PC-3 (cell line): ENCODE measurements at regions not wholly inside any gene's neighbourhood (a gene's known extent, or its start where the extent isn't known, plus 50 kb on each side); places are given as distances from the start of the nearest gene placed in this dataset.

Experiments
- ATAC-seq: fragments of 200-7000 bp; cut with Tn5 transposase; 2 replicates; pipeline ENCODE4 v1.9.1; 2020; ENCODE audit warnings: mild to moderate bottlenecking, moderate library complexity
- BruUV-seq: library from RNA; stranded (reverse); fragments of 400-500 nt; replicated peaks from 2 replicates; lab custom pipeline; 2021; lab: Mats Ljungman, UMichigan
- CTCF ChIA-PET: fragments of 300-600 bp; sonication (Branson Sonifier 250); formaldehyde crosslinking; loops from one replicate; lab custom pipeline; 2022; ENCODE audit warnings: antibody characterized with exemption; lab: Charles Lee
- POLR2A ChIA-PET: fragments of 300-600 bp; sonication (Branson Sonifier 250); formaldehyde crosslinking; loops from one replicate; lab custom pipeline; 2022; ENCODE audit warnings: antibody characterized with exemption; ENCODE audit not compliant: unreplicated experiment; lab: Charles Lee
- DNase-seq: peaks from one replicate; pipeline ENCODE4 v3.0.0-alpha.2; 2015
- H2AFZ ChIP-seq: fragments of 300-600 bp; sonication (generic); 2 replicates; pipeline ENCODE4 v1.6.0; 2016; ENCODE audit warnings: antibody characterized with exemption, low read length
- H3F3A ChIP-seq: fragments of 300-600 bp; sonication (generic); one replicate; pipeline ENCODE4 v1.6.0; 2017; ENCODE audit warnings: antibody characterized with exemption, low read length, control low read depth, mild to moderate bottlenecking; ENCODE audit not compliant: unreplicated experiment
- H3K27ac ChIP-seq: fragments of 300-600 bp; sonication (generic); 2 replicates; pipeline ENCODE4 v1.5.1; 2016; ENCODE audit warnings: mild to moderate bottlenecking, low read length
- H3K27me3 ChIP-seq: fragments of 300-600 bp; sonication (generic); 2 replicates; pipeline ENCODE4 v1.6.1; 2016; ENCODE audit warnings: low read length, mixed read lengths
- H3K36me3 ChIP-seq: fragments of 300-600 bp; sonication (generic); 2 replicates; pipeline ENCODE4 v1.6.1; 2016; ENCODE audit warnings: low read depth, mixed run types, low read length, mixed read lengths
- H3K4me1 ChIP-seq: fragments of 300-600 bp; sonication (generic); 2 replicates; pipeline ENCODE4 v1.5.1; 2016; ENCODE audit warnings: low read length; ENCODE audit not compliant: insufficient read depth
- H3K4me2 ChIP-seq: fragments of 300-600 bp; sonication (generic); 2 replicates; pipeline ENCODE4 v1.6.0; 2016; ENCODE audit warnings: low read length
- H3K4me3 ChIP-seq: fragments of 300-600 bp; sonication (generic); 2 replicates; pipeline ENCODE4 v1.5.1; 2016; ENCODE audit warnings: mild to moderate bottlenecking, low read length, mixed read lengths
- H3K79me2 ChIP-seq: fragments of 300-600 bp; sonication (generic); 2 replicates; pipeline ENCODE4 v1.6.1; 2017; ENCODE audit warnings: low read length, mixed read lengths
- H3K9ac ChIP-seq: fragments of 300-600 bp; sonication (generic); 2 replicates; pipeline ENCODE4 v1.6.0; 2016; ENCODE audit warnings: mild to moderate bottlenecking, low read length
- H3K9me2 ChIP-seq: fragments of 300-600 bp; sonication (generic); replicated peaks from 2 replicates; pipeline ENCODE4 v1.6.1; 2016; ENCODE audit warnings: mixed run types, low read length, mixed read lengths
- H3K9me3 ChIP-seq: fragments of 300-600 bp; sonication (generic); 2 replicates; pipeline ENCODE4 v1.6.1; 2016; ENCODE audit warnings: low read length, mixed read lengths
- H4K20me1 ChIP-seq: fragments of 300-600 bp; sonication (generic); 2 replicates; pipeline ENCODE4 v1.6.1; 2016; ENCODE audit warnings: low read length, mixed read lengths
- EZH2 ChIP-seq: fragments of 300-600 bp; sonication (generic); IDR thresholded peaks from one replicate; pipeline ENCODE4 v1.6.1; 2017; ENCODE audit warnings: antibody characterized with exemption, mild to moderate bottlenecking, low read length; ENCODE audit not compliant: unreplicated experiment
- EZH2phosphoT487 ChIP-seq: fragments of 300-600 bp; sonication (generic); IDR thresholded peaks from 2 replicates; pipeline ENCODE4 v1.6.1; 2018; ENCODE audit warnings: mild to moderate bottlenecking, antibody characterized with exemption, low read length, borderline replicate concordance
- intact Hi-C: fragments of 100-400 bp; cut with micrococcal nuclease; formaldehyde crosslinking; loops from 2 replicates; pipeline ENCODE4 v1.9.0; 2023
- TF ChIP-seq, protein P1 (sequence below): fragments of 300-600 bp; sonication (generic); conservative IDR thresholded peaks from 2 replicates; pipeline ENCODE4 v1.5.1; 2017; ENCODE audit warnings: antibody characterized with exemption, low read depth, mild to moderate bottlenecking, low read length

DNA sequence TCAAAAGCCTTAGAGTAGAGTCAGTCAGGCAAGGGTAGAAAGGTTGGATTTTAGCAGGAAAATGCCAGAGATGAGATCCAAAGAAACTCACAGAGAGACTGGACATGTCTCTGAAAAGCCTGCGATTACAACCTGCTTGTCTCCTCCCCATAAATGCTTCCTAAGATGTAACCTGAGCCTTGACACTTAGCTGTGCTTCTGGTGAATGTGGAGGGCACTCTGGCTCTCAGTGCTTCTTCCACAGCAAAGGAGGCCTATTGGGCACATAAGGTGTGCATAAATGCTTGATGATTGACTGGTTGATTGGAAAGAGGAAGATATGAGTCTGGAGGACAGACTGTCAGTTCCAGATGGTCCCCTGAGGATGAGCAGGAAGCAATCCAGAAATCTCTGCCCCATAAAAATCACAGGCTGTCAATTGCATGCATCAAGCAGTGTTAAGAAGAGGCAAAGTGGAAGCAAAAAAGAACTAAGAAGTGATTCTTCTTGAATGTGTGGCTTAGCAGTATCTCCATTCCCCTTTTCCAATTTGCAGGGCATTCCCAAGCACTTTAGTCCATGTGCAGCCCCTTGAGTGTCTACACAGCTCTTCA, 236.2 kb upstream of the RRP15 start:
- H3K4me3 ChIP-seq: no peak overlapping the region
- TF ChIP-seq EZH2phosphoT487 (no peak), EZH2 (no peak)
- TF ChIP-seq, protein P1, sequence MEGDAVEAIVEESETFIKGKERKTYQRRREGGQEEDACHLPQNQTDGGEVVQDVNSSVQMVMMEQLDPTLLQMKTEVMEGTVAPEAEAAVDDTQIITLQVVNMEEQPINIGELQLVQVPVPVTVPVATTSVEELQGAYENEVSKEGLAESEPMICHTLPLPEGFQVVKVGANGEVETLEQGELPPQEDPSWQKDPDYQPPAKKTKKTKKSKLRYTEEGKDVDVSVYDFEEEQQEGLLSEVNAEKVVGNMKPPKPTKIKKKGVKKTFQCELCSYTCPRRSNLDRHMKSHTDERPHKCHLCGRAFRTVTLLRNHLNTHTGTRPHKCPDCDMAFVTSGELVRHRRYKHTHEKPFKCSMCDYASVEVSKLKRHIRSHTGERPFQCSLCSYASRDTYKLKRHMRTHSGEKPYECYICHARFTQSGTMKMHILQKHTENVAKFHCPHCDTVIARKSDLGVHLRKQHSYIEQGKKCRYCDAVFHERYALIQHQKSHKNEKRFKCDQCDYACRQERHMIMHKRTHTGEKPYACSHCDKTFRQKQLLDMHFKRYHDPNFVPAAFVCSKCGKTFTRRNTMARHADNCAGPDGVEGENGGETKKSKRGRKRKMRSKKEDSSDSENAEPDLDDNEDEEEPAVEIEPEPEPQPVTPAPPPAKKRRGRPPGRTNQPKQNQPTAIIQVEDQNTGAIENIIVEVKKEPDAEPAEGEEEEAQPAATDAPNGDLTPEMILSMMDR: no peak
- peak; percentile 55; the same call in 1 of the 2 replicates for ATAC-seq
- no peaks in the 10 kb centered on the region for H3K9me3 ChIP-seq
- H3K4me1 ChIP-seq: no peaks in the 10 kb centered on the region
- no peak overlapping the region for H3K27ac ChIP-seq
- H3F3A ChIP-seq: no peaks in the 10 kb centered on the region
- ChIA-PET POLR2A (no interaction called here), CTCF (no interaction called here)
- no peak overlapping the region for H2AFZ ChIP-seq
- intact Hi-C loops: no loop called here
- H3K79me2 ChIP-seq: no peaks in the 10 kb centered on the region
- H4K20me1 ChIP-seq: no peaks in the 10 kb centered on the region
- H3K9ac ChIP-seq: no peak overlapping the region
- no peaks in the 10 kb centered on the region for H3K27me3 ChIP-seq
- peak; percentile 27 for DNase-seq
- H3K4me2 ChIP-seq: no peak overlapping the region
- no peaks in the 10 kb centered on the region for H3K9me2 ChIP-seq
- BruUV-seq: no TSS peak
- no peaks in the 10 kb centered on the region for H3K36me3 ChIP-seq

DNA sequence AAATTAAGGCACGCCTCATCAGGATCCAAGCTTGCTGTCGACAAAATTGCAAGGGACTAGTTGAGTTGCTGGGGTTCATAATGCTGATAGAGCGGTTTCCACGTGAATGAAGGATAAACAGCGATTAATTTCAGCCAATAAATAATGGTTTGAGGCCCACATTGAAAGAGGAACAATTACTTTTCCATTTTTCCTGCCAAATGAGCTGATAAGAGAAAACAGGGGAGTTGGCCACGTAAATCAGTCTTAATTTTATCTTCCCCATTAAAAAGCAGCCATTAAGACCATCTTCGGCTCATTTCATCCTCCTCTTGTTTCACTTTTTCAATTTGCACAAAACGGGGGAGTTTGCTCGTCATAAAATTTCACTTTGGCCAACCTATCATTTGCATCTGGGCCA, 235.5 kb upstream of the RRP15 start:
- H3K9ac ChIP-seq: no peak overlapping the region
- H3K27me3 ChIP-seq: no peaks in the 10 kb centered on the region
- H3K36me3 ChIP-seq: no peaks in the 10 kb centered on the region
- ChIA-PET CTCF (no interaction called here), POLR2A (no interaction called here)
- no peaks in the 10 kb centered on the region for H3F3A ChIP-seq
- H3K79me2 ChIP-seq: no peaks in the 10 kb centered on the region
- no peak overlapping the region for H2AFZ ChIP-seq
- H4K20me1 ChIP-seq: no peaks in the 10 kb centered on the region
- no peak overlapping the region for H3K27ac ChIP-seq
- no peak overlapping the region for H3K4me2 ChIP-seq
- no TSS peak for BruUV-seq
- H3K9me2 ChIP-seq: no peaks in the 10 kb centered on the region
- no peaks in the 10 kb centered on the region for H3K4me1 ChIP-seq
- ATAC-seq: no peak
- TF ChIP-seq EZH2phosphoT487 (no peak), EZH2 (no peak)
- TF ChIP-seq, protein P1: no peak
- no peak overlapping the region for H3K4me3 ChIP-seq
- no peak for DNase-seq
- intact Hi-C loops: no loop called here
- H3K9me3 ChIP-seq: no peaks in the 10 kb centered on the region

DNA sequence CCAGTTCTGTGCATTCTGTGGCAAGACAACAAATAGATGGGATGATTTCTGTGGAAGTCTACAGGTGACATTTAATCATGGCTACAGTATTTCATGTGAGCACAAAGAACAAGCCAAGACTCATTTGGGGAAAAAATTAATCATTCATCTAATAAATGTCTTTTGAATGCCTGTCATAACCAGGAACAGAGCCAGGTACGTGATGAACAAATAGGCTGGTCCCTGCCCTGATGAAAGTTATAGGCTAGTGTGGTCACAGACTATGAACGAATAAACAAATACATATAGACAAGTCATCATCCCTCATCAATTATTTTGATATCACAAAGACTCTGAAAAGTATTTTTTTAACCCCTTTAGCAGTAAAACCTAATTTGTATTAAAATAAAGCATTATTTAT, 226.4 kb upstream of the RRP15 start:
- Histone ChIP-seq H3K36me3 (no peaks in the 10 kb centered on the region), H2AFZ (no peak overlapping the region), H3K9ac (no peak overlapping the region), H3K4me2 (no peak overlapping the region), H3K79me2 (no peaks in the 10 kb centered on the region), H3K4me1 (peaks cover 9% of the 10 kb centered on the region), H3F3A (no peaks in the 10 kb centered on the region), H3K9me2 (no peaks in the 10 kb centered on the region), H3K9me3 (no peaks in the 10 kb centered on the region), H4K20me1 (no peaks in the 10 kb centered on the region), H3K27me3 (no peaks in the 10 kb centered on the region), H3K4me3 (no peak overlapping the region), H3K27ac (peak overlapping the region; percentile 6)
- BruUV-seq: no TSS peak
- ChIA-PET POLR2A (no interaction called here), CTCF (no interaction called here)
- TF ChIP-seq EZH2phosphoT487: no peak
- TF ChIP-seq, protein P1: no peak
- TF ChIP-seq EZH2: no peak
- ATAC-seq (peak; percentile 96), DNase-seq (peak; percentile 97)
- intact Hi-C loops: loop anchor here (2.0 to 5.0 kb wide), 2 partner anchors 34 to 104 kb away; no protein-coding TSS in a partner anchor
